WI38 (cell line): ENCODE measurements at regions not wholly inside any gene's neighbourhood (a gene's known extent, or its start where the extent isn't known, plus 50 kb on each side); places are given as distances from the start of the nearest gene placed in this dataset.
"Not testable (repeated sequence)": the region's sequence is repeated elsewhere in the genome, so short reads cannot be mapped to it uniquely, and the experiment has no call there.

Experiments used
- H3K4me3 ChIP-seq: 2 replicates; pipeline ENCODE4 v1.5.1; 2011; ENCODE audit warnings: low read depth, mild to moderate bottlenecking, control low read depth, low read length
- CTCF ChIP-seq: IDR thresholded peaks from 2 replicates; pipeline ENCODE4 v1.5.1; 2012; ENCODE audit warnings: low read depth, mild to moderate bottlenecking, control low read depth, low read length

- no peak for TF ChIP-seq CTCF
Measured at GRCh38 chr22:22733881-22734373, 89.5 kb downstream of the GGTLC2 start.

GRCh38 chr22:22734395-22735272, 90.2 kb downstream of the GGTLC2 start:
- H3K4me3 ChIP-seq: not testable (repeated sequence)

More at GRCh38 chr22:22733881-22734373, 89.5 kb downstream of the GGTLC2 start:
- no peak overlapping the region for H3K4me3 ChIP-seq

GRCh38 chr22:22735276-22735675, 90.9 kb downstream of the GGTLC2 start:
- not testable (repeated sequence) for H3K4me3 ChIP-seq

- no peak overlapping the region for H3K4me3 ChIP-seq
- no peak for TF ChIP-seq CTCF
Measured at GRCh38 chr22:22735695-22736611, 91.5 kb downstream of the GGTLC2 start.

GRCh38 chr22:22737590-22737989, 93.2 kb downstream of the GGTLC2 start:
- H3K4me3 ChIP-seq: no peak overlapping the region
- TF ChIP-seq CTCF: no peak

- no peak overlapping the region for H3K4me3 ChIP-seq
- no peak for TF ChIP-seq CTCF
Measured at GRCh38 chr22:22738959-22739585, 94.7 kb downstream of the GGTLC2 start.

GRCh38 chr22:22740560-22741276, 96.3 kb downstream of the GGTLC2 start:
- TF ChIP-seq CTCF: no peak
- no peak overlapping the region for H3K4me3 ChIP-seq
